Eye (tissue), 1 donor: ENCODE measurements at regions not wholly inside any gene's neighbourhood (a gene's known extent, or its start where the extent isn't known, plus 50 kb on each side); places are given as distances from the start of the nearest gene placed in this dataset.
"Not testable (repeated sequence)": the region's sequence is repeated elsewhere in the genome, so short reads cannot be mapped to it uniquely, and the experiment has no call there.

Experiments used
- DNase-seq: peaks from one replicate; pipeline ENCODE4 v3.0.0-alpha.2; 2015

- no peak for DNase-seq
Observed at GRCh38 chr15:66635817-66636216, 66.2 kb upstream of the SMAD6 start.

DNA sequence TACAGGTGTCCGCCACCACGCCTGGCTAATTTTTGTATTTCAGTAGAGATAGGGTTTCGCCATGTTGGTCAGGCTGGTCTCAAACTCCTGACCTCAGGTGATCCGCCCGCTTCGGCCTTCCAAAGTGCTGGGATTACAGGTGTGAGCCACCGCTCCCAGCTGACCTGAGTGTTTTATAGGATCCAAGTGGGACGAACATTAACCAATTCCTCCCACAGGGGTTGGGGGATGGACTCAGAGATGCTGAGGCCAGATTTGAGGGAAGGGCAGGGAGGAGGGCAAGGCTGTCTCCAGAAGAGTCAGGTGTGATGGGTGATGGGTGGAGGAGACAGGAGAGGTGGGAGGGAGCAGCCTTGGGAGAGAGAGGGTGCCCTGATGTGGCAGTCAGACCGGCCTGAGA is 65.0 kb upstream of the SMAD6 start:
- not testable (repeated sequence) for DNase-seq

DNA sequence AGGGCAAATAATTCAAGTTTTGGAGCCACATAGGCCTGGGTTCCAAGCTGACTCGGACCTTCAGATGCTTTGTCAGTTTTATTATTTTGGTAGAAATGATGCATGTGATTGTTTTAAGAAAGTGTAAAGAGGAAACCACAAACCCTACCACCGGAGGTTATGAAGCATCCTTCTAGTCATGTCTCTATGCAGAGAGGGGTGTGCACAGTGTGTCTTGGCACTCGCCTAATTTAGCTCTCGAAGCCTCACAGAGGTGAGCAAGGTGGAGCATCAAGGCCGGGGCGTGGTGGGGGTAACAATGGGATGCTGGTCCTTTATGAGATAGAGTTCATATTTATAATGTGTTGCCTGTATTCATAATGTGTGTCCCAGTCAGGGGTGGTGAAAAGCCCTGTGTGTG is 63.7 kb upstream of the SMAD6 start:
- no peak for DNase-seq

DNA sequence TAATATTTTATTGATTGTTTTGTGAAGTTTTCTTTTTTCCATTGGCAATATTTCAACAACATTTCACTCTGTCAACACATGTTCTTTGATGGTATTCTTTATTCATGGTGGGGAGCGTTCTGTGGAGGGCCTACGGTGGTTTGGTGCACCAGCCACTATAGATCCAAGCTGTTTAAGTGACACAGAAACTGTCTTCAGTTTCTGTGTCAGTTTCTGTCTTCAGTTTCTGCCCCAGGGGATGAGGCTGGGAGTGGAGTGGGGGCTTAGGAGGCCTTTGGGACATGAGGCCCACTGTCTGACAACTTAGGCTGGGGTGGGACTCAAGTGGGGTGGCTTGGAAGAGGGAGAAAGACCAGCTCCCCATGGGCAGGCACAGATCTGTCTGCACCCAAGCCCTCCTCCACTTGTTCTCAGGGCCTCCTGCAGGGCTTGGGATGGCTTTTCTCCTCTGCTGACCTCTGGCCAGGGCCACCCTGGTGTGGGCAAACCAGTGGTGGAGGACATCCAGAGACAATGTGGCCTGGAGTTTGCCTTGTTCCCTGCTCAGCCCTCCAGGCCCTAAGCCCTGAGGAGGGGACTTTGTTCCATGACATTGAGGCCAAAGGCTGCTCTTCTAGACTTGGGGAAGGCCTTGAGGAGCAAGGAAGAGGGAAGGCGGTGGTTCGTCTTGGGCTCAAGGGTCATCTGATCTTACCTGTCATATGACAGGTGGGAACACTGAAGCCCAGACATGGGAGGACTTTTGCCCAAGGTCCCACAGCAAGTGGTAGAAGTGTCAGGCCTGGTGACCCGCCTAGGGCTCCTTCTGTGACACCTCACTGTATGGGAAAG is 60.3 kb upstream of the SMAD6 start:
- no peak for DNase-seq

GRCh38 chr15:66642514-66642913 is 59.5 kb upstream of the SMAD6 start:
- no peak for DNase-seq

- no peak for DNase-seq
Observed at GRCh38 chr15:66643033-66643432, 59.0 kb upstream of the SMAD6 start.

GRCh38 chr15:66644000-66644787 is 57.8 kb upstream of the SMAD6 start:
- no peak for DNase-seq

GRCh38 chr15:66644869-66645268 is 57.2 kb upstream of the SMAD6 start:
- DNase-seq: no peak

GRCh38 chr15:66646308-66646707 is 55.7 kb upstream of the SMAD6 start:
- no peak for DNase-seq

DNA sequence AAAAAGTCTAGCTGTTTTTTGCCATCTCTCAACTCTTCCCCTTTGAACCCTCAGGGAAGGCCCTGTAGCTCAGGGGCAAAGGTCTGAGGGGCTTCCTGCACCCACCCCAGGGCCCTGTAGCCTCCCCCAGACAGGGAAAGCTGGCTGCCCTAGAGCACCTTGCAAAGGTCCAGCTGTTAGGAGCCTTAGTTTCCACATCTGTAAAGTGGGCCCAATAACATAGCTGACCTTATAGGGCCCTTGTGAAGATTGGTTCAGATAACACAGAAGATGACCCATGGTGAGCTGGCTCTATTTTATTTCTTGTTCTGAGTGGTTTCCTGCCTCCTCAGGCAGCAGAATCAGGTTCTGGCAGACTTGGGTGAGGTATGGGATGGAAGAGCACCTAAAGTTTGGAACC is 55.2 kb upstream of the SMAD6 start:
- DNase-seq: no peak

DNA sequence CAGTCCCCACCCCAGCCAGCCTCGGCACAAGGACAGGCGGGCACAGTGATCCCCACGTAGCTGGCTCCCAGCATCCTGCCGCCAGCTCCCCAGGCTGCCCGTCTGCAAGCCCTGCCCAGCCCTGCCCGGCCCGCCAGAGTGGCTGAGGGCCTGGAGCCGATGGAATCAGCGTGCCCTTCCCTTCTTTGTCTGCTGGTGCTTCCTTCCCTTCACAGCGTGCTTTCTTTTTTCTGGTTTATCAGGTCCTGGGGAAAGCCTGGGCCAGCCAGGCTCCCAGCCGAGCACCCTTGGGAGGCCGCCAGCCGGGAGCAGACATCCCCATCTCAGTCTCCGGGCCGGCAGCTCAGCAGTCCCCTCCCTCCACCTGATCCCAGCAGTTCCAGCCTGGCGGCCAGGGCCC is 54.7 kb upstream of the SMAD6 start:
- no peak for DNase-seq

GRCh38 chr15:66648588-66648987 is 53.4 kb upstream of the SMAD6 start:
- no peak for DNase-seq

DNA sequence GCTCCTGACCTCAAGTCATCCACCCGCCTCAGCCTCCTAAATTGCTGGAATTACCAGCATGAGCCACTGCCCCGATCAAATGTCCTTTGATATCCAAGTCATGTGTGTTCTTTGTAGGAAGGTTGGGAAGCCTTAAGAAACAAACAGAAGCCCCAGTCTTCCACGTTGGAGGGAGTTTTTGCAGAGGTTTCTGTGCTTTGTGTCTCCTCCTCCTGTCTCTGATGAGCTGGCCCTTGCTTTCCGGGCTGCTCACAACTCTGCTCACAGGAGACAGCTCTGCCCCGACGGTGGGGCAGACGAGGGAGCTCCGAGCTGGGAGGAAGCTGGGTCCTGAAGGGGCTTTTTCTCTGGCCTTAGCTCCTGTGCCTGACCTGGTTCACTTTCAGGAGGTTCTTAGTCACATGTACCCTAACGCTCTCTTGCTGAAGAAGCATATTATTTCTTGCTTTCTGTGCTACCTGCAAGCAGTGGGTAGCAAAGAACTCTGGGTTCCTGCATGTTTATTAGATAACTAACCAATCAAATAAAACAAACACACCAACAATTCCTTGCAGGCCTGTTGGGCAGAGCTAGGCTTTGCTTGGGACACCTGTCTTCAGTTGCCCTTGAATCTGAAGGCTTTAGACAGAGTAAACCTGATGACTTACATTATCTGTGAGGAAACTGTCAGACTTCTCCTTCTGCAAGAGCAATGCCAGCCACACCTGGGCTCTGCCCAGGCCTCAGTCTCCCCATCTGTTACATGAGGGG is 52.6 kb upstream of the SMAD6 start:
- no peak for DNase-seq

- DNase-seq: no peak
Observed at GRCh38 chr15:66650433-66650832, 51.6 kb upstream of the SMAD6 start.

GRCh38 chr15:66651198-66651597 is 50.8 kb upstream of the SMAD6 start:
- no peak for DNase-seq

DNA sequence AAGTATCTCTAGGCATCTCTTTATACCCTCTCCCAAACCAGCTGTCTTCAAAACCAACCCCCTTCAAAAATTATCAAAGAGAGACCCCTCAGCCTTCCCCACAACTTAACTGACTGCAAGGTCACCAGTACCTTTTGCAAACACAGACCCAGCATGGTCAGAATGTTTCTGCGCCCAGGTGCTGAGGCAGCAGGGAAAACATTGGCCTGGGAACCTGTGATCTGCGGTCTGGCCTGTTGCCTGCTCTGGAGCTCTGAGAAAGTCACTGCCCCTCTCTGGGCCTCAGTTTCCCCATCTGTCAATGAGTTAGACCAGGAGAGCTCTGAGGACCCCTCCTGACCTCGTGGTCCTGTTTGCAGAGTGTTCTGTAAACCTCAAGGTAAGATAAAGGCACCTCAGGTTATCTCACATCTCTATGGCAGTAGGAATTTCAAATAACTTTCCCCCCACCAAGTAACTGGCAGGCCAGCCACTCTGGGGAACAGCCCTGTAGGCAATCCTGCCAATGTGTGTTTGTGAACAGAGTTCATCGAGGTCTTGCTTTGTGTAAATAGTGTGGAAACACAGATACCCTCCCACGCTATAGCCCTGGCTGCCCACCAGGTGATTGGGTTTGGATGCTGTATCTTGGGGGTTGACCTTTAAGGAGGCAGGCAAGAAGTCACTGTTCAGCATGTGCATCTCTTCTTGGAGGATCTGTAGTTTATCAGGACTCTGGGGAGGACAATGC is 50.0 kb upstream of the SMAD6 start:
- no peak for DNase-seq
